Mucosa of descending colon (tissue), 3 donors: ENCODE measurements at regions not wholly inside any gene's neighbourhood (a gene's known extent, or its start where the extent isn't known, plus 50 kb on each side); places are given as distances from the start of the nearest gene placed in this dataset.
"Not testable (repeated sequence)": the region's sequence is repeated elsewhere in the genome, so short reads cannot be mapped to it uniquely, and the experiment has no call there.

Experiments
- ATAC-seq: fragments of 200-7000 bp; cut with Tn5 transposase; one replicate; pipeline ENCODE4 v1.9.1; 2020; ENCODE audit warnings: mild to moderate bottlenecking, moderate library complexity
- DNase-seq, 3 donors: peaks; one replicate each; pipeline ENCODE4 v3.0.0-alpha.2; 2020
- H3K36me3 ChIP-seq: fragments of 200-600 bp; one replicate; pipeline ENCODE4 v1.8.0; 2021; ENCODE audit warnings: low read depth, mild to moderate bottlenecking
- H3K4me1 ChIP-seq: fragments of 200-600 bp; one replicate; pipeline ENCODE4 v1.8.0; 2021; ENCODE audit warnings: low read depth, mild to moderate bottlenecking
- H3K4me3 ChIP-seq: fragments of 200-600 bp; one replicate; pipeline ENCODE4 v1.8.0; 2021; ENCODE audit warnings: mild to moderate bottlenecking
- H3K9me3 ChIP-seq: fragments of 200-600 bp; one replicate; pipeline ENCODE4 v1.8.0; 2021; ENCODE audit warnings: mild to moderate bottlenecking
- CTCF ChIP-seq: fragments of 200-600 bp; IDR thresholded peaks from one replicate; pipeline ENCODE4 v1.8.0; 2022; ENCODE audit warnings: antibody characterized with exemption, mild to moderate bottlenecking
- intact Hi-C, 2 donors: fragments of 100-400 bp; cut with DNase I in 1 of 2; cut with micrococcal nuclease in 1 of 2; formaldehyde crosslinking; loops; one replicate each; pipeline versions ENCODE4 v1.11.0 to v1.11.1; 2022; cut with DNase I, micrococcal nuclease
- donor health status: DM: no; HTN: no; CAD: no; lungs with moderate emphysema.
- donor health status: DM: no; HTN: no; CAD: no.
- donor health status: DM: no; HTN: yes; CAD: no.

- DNase-seq: no peak
- Histone ChIP-seq H3K9me3 (no peaks in the 10 kb centered on the region), H3K36me3 (no peaks in the 10 kb centered on the region), H3K4me1 (no peaks in the 10 kb centered on the region), H3K4me3 (no peak overlapping the region)
- ATAC-seq: no peak
- TF ChIP-seq CTCF: no peak
- intact Hi-C loops: no loop called here
Measured at GRCh38 chrY:7415157-7415633, 503.6 kb upstream of the AMELY start.

DNA sequence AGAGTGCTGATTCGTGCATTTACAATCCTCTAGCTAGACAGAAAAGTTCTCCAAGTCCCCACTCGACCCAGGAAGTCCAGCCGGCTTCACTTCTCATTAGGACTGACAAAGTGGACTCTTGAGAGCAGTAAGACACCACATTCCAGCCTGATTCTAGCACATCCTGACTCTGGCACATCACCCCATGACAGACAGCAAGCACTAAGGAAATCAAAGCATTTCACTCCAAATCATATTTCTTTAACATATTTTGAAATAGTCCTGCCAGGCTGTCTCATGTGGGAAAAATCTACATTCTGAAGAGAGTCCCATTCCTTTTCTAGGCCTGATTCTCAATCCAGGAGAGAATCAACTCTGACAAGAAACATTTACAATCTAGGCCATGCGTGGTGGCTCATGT lies 478.5 kb upstream of the AMELY start:
- Histone ChIP-seq H3K4me3 (no peak overlapping the region), H3K36me3 (no peaks in the 10 kb centered on the region), H3K4me1 (no peaks in the 10 kb centered on the region), H3K9me3 (peaks cover 15% of the 10 kb centered on the region)
- ATAC-seq: no peak
- no peak for TF ChIP-seq CTCF
- DNase-seq: no peak
- intact Hi-C loops: no loop called here

- no peak for TF ChIP-seq CTCF
- no peak for DNase-seq
Measured at GRCh38 chrY:7382988-7383387, 471.4 kb upstream of the AMELY start.

GRCh38 chrY:7377091-7377490 lies 465.5 kb upstream of the AMELY start:
- Histone ChIP-seq H3K9me3 (no peaks in the 10 kb centered on the region), H3K36me3 (no peaks in the 10 kb centered on the region), H3K4me1 (no peaks in the 10 kb centered on the region), H3K4me3 (no peak overlapping the region)
- ATAC-seq (no peak), DNase-seq (no peak)
- no peak for TF ChIP-seq CTCF
- intact Hi-C loops: no loop called here

More at GRCh38 chrY:7382988-7383387, 471.4 kb upstream of the AMELY start:
- Histone ChIP-seq H3K4me3 (no peak overlapping the region), H3K9me3 (no peaks in the 10 kb centered on the region), H3K36me3 (no peaks in the 10 kb centered on the region), H3K4me1 (no peaks in the 10 kb centered on the region)
- ATAC-seq: no peak
- intact Hi-C loops: no loop called here

- H3K4me1 ChIP-seq, H3K4me3 ChIP-seq, ATAC-seq, H3K9me3 ChIP-seq, intact Hi-C loops, DNase-seq, H3K36me3 ChIP-seq: not testable (repeated sequence)
Measured at GRCh38 chrY:7374485-7374884, 462.9 kb upstream of the AMELY start.

DNA sequence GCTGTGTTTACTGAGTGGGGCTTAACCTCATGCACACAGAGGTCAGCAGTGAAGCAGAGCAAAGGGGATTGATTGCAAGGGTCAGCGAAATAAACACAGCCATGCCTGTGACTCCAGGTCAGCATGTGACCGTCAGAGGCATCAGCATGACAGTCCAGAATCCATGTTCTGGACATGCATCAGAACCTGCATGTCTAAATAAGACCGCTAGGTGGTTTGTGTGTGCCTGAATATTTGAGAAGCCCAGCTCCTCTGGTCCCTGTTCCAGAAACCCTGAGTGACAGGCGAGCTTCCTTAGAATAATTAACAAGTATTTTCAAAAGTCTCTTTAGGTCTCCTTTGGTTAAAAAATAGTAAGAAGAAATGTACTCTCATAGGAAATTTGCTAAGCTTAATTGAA lies 460.4 kb upstream of the AMELY start:
- H3K9me3 ChIP-seq, H3K4me1 ChIP-seq, ATAC-seq, H3K4me3 ChIP-seq, H3K36me3 ChIP-seq, intact Hi-C loops, DNase-seq: not testable (repeated sequence)

- H3K9me3 ChIP-seq, intact Hi-C loops, DNase-seq, H3K36me3 ChIP-seq, ATAC-seq, H3K4me3 ChIP-seq, H3K4me1 ChIP-seq: not testable (repeated sequence)
Measured at GRCh38 chrY:7371026-7371425, 459.5 kb upstream of the AMELY start.
